ENCODE measurements at regions not wholly inside any gene's neighbourhood (a gene's known extent, or its start where the extent isn't known, plus 50 kb on each side); places are given as distances from the start of the nearest gene placed in this dataset.
"Not testable (repeated sequence)": the region's sequence is repeated elsewhere in the genome, so short reads cannot be mapped to it uniquely, and the experiment has no call there.

DNA sequence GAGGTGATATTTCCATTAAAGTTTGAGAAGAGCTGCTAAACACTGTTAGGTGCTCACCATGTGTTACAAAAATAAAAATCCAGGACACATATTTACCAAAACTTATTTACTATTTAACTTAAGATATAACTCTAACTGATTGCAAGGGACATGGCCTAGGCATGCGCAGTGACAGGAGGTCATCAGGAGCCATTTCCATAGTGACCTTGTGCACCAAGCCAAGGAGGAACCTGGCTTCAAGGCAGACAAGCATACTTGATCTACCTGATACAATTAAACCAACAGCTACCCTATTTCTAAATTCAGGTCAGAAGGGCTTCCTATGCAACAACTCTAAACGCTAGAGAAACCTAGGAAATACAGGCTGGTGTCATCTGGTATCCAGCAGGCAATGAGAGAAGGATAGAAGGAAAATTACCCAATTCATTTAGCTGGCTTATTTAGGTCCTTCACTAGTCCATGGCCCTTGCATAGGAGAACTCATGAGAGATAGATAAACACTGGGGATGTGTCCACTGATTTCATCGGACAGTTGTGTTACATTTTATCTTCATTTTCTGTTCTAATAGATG is 134.4 kb downstream of the FOXB1 start:
- no peak for DNase-seq

DNA sequence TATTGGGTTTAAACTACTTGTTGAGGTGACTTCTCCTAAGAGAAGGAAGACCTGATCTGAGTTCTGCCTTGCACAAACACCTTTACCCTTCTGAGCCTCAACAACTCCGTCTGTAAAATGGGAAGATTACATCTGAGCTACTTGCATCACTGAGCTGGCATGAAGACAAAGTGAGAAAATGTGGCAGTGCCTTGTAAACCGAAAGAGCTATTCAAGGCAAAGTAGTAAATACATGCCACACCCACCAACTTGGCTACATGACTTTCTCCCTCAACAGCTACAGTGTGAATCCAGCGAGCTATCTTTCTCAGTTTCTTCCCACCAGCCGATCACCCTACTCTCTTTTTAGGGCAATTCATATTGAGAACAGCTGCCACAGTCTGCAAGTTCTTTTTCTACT is 148.3 kb downstream of the FOXB1 start:
- DNase-seq = no peak

DNA sequence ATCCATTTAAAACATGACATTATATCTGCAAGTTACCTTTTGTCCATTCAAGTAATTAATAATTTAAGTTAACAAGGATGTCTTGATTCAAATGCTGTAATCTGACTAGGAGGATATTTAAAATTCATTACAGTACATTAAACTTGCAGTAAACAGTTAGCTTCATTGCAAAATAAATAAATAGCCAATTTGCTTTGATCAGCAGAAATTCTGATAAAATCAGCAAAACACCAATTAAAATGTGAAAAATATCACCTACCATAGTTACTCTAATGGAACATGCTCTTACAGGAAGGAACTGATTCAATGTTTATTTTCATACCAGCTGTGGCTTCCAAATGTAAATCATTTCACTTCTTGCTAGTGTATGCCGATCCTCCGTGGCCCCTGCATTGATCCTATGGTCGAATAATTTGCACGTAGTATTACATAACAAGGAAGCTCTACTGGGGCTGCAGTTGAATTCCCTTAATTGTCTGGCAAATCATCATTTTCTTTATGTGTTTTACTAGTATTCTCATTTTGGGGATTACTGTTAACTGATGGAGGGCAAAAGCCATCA is 150.7 kb downstream of the FOXB1 start:
- no peak for DNase-seq

DNA sequence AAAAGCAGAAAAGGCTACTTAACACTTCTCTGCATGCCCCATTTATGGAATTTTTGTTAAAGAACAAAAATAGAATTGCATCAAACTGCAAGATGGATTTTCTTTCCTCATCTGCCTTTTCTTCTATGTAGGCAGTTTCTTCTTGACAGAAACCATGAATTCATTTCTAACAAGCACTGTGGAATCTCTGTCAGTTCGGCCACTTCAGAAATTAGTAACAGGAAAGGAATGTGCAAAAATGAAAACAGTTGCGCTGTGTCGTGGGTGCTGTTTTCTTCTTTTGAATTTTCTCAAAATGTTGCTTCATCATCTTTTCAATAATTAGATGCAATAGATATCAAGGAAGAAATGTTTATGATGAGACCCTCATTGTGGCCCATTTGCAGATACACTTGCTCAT is 151.6 kb downstream of the FOXB1 start:
- no peak for DNase-seq

DNA sequence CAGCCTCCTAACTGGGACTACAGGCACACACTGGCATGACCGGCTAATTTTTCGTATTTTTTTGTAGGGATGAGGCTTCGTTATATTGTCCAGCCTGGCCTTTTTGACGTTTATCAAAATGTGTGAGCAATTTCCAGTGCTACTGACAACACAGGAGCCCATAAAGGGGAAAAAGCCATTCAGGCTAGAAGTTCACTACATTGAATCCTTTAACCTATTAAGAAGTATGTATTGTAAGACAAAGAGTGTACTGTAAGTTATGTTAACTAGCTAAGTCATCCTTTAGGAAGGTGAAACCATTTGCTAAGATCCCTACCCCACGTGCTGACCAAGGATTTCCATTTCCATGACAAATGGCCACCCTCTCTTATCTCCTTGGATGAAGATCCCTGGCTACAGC is 156.8 kb downstream of the FOXB1 start:
- no peak for DNase-seq

DNA sequence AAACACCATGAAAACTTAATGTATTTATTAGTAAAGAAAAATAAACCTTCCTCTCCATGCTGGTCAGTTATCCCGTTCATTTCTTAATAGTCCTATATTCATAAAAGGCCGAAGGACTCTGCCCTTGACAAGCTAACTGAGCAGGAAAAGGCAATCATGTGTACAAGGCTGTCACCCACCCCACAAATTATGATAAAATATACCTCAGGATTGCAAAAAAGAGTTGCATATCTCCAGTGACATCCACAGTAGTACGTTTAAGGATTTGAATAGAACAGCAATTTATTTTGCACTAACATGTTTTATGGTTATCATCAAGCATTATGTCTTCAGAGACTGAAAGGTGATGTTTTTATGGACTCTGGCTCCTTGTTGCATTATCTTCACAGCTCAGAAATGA is 157.6 kb downstream of the FOXB1 start:
- no peak for DNase-seq

DNA sequence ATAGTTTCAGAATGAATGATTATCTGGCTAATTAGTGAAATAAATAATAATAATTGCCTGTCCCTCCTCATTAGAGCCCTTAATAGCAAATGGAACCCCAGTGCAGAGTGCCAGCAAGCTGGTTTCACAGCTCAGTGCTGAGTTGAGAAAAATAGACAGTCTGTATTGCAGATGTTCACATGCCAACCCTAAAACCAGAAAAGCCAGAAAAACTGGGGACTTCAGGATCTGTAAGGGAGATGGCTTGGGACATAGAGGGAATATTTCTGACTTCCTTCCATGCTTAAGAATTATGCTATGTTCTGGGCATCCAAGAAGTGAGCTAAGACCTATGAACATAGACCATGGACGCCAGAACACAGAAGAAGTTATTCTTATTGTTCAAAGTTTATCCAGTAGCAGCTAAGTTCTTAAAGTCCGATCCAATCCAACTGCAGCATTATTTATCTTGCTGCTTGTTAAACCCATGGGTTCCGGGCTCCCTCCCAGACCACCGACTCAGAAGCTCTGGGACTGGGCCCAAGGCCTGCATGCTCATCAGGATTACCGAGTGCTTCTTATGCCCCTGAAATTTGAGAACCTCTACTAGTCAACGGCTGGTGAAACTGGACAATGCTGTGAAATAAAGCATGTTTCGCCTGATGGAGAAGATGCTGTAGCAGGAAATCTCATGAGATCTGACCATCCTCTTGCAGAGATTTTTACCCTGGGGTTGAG is 158.3 kb downstream of the FOXB1 start:
- no peak for DNase-seq

DNA sequence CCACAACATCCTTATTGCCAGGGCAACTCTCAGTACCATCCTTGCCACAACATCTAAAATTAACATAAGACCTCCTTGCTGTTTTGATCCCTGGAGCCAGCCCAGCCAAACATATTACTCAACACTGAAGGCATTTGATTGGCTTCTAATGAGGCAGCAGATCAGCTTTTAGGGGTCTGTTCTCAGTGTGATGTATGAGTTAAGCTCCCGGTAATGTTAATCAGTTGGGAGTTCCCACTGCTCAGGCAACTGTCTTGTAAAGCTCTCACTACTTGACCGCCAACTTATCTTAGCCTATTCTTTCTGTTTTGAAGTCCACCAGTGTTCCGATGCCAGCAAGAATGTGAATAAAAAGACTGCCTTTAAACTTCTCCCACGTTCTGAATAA is 158.9 kb downstream of the FOXB1 start:
- no peak for DNase-seq

DNA sequence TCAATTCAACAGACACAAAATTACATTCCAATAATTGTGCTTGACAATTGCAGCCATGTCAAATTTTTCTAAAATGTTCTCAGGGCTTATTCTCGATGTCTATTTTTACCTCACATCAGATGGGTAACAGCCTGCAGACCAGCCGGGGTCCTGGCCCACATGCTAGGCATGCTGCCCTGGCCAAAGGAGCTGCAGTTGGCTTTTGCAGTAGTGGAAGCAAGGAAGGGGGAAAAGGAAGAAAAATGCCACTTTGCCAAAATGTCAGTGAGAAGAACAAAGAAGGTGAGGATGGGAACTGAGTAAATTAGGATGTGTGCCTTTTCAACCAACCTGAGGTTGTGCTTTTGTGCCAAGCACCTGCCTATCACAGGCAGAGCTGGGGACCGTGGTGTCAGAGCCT is 161.0 kb downstream of the FOXB1 start:
- no peak for DNase-seq

DNA sequence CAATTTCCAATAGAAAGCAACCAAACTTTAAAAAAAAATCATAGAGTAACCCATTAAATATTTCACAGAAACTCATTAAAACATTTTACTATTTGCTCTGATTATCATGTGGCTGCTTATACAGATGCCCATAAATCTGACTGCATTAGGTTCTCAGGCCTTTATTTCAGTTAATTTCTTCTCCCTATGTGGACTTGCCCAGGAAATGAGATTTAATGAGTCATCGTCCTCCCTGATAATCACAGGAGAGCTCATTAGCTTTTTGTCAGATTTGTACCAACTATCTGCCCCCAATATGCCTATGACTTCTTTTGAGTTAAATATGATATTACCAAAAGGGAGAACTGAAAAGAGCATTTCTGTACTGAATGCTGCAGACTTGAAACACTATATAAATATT is 168.0 kb downstream of the FOXB1 start:
- DNase-seq = no peak

DNA sequence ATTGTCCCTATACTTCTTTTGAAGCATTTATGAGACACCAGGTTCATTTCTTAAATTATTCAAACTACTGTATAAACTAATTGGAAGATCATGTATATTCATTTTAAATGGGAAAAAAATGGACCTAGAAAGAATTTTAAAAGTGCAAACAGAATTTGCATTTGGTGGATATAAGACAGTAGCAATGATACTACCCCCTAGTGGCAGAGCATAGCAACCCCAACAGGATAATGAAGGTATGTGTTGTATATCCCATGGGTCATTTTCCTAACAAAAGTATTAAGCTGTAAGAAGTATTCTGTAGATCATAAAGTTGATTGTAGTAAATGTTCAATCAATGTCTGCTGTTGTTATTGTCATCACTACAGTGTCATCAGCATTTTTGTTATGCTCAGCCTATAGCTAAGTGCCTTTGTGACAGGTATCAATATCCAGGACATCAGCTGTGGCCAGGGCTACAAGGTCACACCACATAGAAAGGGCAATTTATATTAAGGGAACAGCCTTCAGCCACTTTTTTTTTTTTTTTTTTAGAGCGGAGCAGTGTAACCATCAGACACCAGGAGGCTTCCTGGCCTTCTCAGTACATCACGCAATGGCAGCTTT is 175.8 kb downstream of the FOXB1 start:
- DNase-seq = peak; percentile 53

DNA sequence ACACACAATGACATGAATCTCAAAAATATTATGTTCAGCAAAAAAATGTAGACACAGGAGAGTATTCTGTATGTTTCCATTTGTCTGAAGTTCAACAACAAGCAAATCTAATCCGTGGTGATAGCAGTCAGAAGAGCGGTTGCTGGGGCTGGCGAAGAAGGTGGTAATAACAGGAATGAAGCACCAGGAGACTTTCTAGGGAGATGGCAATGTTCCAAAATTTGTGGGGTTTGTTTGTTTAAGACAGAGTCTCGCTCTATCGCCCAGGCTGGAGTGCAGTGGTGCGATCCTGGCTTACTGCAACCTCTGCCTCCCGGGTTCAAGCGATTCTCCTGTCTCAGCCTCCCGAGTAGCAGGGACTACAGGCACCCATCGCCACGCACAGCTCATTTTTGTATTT is 177.8 kb downstream of the FOXB1 start:
- DNase-seq = not testable (repeated sequence)

DNA sequence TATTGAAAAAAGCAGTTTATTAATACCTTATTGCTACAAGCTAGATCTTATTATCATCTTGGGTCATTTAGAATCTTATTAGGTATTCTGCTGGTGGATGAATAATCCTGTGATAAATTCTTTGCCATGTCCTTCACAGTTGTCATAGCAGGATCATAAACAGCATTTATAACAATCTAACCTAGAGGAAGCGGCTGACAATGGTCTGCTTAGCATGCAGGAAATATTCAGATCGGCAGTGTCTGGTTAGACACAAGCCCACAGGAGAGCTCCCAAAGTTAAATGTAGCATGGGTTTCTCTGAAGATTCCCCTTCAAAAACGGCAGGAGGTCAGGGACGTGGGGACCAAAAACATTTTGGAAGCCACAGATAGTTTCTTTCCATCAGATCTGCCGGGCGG is 179.3 kb downstream of the FOXB1 start:
- DNase-seq = no peak

DNA sequence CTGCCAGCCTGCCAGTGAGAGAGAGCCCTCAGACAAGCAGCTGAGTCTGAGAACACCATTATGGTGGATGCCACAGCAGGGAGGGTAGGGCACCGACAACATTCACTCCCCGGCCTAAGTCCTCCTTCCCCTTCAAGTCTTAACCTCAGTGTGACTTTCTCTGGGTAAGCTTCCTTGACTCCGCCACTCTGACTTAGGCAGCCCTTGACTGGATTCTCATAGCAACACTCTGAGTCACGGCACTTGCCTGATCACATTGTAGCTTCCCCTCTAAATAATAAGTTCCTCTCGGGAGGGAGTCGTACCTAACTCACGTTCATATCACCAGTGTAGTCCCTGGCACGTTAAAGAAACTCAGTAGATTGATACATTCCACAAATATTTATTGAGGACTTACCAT is 180.5 kb downstream of the FOXB1 start:
- DNase-seq = no peak

DNA sequence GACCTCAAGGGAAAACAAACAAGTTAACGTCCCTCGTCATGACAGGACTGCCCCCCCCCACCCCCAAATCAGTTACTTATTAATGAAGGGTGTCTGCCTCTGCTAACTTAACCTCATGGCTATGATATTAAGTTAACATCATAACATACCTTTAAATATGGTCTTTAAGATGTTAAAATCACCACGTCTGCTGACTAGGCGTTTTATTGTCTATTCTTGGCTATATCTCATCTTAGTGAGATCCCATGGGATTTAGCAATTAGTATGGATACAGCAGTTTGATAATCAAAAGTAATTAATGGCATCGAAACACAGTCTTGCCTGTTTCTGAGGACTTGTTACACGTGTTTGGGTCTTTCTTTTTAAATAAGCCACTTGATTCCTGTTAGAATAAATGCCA is 186.9 kb downstream of the FOXB1 start:
- no peak for DNase-seq

DNA sequence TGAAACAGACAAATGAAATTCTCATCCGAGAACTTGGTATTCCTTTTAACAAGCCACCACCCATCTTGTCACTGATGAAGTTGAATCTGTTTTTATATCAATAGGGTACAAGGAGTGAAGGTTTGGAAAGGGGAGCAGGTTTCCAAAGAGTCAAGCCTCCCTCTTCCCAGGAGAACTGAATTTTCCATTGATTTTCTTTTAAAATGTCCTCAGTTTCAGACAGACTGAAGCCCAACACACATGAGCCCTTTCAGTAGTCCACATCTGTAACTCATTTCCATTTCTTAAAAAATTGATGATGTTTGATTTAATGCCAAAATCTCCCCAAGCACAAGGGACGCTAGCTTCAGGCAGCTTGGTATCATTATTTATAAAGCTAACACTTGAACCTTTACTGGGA is 187.7 kb downstream of the FOXB1 start:
- DNase-seq = no peak

DNA sequence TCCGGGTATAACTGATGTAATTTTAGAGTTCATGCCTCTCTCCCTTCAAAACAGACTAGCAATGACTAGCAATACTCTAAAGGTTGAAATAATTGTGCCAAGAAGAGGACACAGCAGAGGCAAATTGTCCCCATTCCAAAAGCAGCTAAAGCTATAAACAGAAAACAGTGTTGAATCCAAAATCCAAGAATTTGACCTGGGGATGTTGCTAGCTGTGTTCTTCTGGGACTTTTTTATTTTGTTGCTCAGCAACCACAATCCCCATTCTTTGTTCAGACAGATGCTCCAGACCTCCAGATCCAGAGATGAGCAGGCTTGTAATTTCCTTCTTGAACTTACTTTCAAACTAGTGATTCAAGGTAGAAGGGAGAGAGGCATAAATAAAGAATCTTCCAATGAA is 191.5 kb downstream of the FOXB1 start:
- no peak for DNase-seq

DNA sequence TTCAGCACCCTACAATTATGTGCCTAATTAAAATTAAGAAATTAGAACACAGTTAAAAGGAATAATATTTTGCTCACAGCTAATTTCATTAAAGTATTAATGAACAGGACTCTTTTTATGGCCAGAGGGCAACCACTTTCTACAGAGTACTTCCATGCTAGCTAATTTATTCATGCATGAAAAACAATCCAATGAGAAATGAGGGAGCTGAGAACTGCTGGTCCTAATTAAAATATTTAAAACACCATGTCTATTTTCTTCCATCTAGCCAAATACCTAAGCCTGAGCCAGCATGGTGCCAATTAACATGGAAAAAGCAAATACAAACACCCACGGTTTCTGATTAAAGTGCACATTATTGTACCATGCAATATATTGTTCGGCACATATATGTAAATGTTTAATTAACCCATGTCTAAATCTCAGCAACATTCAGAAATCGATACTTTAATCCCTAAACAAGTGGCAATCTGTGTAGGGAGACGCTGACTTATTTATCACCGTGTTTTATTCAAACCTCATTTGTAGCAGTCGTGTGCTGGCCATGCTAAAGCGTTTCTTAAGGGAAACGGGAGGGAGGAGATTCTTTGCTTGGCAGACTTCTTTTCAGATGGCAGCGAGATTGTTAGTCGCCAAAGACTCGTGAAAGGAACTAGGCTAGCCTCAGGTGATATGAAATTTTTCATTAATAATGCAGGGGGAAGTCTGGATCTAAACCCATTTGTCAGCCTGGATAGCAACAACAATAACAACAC is 193.5 kb downstream of the ANXA2 start:
- DNase-seq = no peak

DNA sequence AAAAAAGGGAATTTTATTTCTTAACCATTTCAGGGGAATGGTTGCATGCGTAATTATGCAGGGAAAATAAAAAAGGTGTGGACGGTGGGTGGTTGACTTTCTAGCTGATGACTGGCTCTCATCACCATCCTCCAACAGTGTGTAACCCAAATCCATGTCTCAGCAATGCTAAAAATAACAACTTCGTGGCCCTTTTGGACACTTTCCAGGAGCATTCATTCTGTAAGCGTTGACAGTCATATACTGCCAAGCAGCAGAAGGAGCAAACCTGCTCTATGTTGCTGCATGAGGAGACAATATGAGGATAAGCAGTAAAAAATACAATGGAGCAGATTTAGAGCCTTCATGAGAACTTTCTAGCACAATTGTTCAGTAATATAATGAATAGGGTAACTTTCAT is 189.1 kb downstream of the ANXA2 start:
- no peak for DNase-seq

DNA sequence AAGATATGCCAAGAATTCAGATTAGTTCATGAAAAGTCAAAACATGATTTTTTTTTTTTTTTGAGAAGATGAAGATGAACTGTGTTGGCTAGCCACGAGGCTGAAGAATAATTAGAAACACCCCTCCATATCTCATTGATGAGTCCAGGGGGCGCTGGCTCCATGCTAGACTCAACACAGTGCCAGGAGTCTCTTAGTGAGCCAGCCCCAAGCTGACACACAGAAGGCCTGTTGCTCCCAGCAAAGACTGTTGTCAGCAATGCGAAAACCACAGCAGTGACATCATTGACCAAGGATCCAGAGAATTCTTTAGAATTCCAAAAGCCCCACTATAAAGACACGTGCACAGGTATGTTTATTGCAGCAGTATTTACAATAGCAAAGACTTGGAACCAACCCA is 185.2 kb downstream of the ANXA2 start:
- DNase-seq = no peak

DNA sequence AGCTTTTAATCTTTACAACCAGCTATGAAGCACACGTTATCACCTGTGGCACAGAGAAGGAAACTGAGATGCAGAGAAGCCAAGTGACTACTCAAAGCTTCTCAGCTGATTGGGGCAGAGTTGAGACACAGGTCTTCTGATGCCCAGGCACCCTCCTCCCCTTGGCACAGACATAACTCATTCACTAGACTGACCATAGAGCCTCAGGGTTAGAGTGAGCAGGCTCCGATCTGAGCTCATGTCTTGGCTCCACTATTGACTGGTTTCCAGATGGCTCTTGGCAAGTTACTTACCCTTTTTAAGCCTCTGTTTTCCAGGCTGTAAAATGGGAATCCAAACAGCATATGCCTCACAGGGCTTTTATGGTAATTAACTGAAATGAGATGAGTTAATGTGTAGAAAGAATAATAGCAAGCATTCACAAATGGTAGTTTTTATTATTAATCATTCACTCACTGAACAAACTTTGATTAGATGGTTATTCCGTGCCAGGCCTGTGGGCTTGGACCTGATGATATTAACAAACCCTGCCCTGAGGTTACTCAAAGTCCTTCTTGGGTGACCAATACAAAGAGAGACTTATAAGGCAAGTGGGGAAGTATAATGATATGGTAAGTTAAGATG is 184.3 kb downstream of the ANXA2 start:
- DNase-seq = no peak

DNA sequence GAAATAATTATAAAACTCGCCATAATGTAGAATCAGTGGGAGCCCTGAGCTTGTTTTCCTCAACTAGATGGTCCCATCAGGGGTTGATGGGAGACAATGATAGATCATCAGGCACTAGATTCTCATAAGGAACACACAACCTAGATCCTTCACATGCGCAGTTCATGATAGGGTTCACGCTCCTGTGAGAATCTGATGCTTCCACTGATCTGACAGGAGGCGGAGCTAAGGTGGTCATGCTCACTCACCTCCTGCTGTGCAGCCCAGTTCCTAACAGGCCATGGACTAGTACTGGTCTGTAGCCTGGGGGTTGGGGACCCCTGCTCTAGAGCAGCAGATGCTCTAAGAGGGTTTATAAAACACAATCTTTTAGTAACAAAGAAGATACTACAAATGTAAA is 183.6 kb downstream of the ANXA2 start:
- no peak for DNase-seq

DNA sequence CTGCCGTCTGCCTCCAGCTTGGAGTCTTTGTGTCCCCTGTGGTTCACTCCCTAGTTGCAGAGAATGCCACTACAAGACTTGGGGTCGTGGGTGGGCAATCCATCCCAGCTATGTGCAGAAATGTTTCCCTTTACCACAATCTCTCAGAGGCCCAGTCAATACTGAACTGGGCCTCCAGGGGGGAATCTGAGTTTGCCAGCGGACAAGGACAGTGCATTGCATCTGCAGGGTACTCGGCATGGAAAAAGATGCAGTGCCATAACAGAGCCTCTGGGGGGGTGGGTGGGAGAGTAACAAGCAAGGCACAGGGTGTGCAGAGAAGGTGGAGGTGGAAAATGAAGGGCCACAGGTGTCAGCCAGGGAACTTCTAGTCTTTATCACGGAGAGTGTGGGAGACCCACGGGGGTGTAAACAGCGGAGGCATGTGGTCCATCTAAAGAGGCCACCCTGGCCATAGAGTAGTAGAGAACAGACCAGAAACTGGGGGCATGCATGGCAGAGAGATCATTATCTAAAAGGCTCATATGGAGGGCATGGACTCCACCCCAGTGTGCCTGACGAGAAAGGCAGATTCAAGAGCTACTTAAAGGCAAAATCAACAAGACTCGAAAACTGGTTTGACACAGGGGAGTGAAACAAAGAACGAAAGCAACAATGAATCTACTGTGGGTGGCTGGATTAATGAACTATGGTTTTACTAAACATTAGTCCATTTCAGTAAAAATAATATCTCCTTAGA is 182.4 kb downstream of the ANXA2 start:
- DNase-seq = no peak

All from CD4-positive, alpha-beta T cell treated with Interleukin-12 subunit alpha and Interleukin-12 subunit beta, for 1 hour (primary cell).